ENCODE measurements at regions not wholly inside any gene's neighbourhood (a gene's known extent, or its start where the extent isn't known, plus 50 kb on each side); places are given as distances from the start of the nearest gene placed in this dataset.
"Not testable (repeated sequence)": the region's sequence is repeated elsewhere in the genome, so short reads cannot be mapped to it uniquely, and the experiment has no call there.

GRCh38 chr5:98391921-98392625 is 381.4 kb upstream of the RGMB start:
- no peak for DNase-seq

DNA sequence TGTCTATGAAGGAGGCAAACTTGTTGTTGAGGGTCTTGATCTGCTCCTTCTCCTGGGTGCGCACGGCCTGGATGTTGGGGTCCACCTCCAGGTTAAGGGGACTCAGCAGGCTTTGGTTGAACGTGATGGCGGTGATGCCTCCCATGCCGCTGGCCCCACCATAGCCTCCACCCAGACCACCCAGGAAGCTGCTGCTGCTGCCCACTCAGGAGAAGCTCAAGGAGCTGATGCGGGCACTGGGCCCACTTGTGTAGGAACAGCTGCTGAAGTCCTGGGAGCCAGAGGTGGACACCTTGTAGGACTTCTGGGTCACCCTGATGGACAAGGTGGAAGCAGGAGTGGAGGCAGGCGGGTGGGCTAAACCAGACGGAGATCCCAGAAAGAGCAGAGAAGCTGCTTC is 380.3 kb upstream of the RGMB start:
- not testable (repeated sequence) for DNase-seq

DNA sequence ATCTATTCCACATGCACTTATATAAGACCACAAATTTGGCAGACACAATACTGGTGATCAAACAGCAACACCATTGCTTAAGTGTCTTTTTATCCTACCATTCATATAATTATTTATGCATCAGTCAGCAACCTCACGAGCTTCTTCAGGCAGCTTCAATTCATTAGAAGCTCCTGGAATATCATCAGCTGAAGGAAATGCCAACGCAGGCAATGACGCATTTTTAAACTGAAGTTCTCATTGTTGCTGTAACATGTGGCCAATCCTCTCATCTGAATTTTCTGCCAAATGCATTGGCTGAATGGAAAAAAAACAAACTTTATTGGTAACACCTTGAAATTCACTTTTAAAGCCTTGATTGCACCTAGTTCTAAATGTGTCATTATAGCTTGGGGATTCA is 376.4 kb upstream of the RGMB start:
- no peak for DNase-seq

DNA sequence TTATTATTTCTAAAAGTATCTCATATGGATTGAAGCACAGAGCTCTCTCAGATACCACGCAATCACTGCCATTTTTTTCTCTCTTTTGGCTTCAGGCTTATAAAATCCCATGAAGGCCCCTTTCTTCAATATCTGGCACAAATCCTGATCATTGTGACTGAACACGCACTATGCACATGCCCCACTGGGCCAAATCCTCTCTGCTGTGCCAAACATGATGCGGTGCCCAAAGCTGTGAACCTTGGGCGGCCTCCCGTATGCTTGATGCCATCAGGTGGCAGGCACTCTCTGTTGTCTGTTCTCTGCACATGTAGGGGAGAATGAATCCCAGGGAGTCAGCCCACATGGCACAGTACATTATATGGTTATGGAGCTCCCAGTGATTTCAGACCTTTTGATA is 375.0 kb upstream of the RGMB start:
- no peak for DNase-seq

- no peak for DNase-seq
These were observed 371.8 kb upstream of the RGMB start for GRCh38 chr5:98401656-98402055.

- DNase-seq = no peak
These were observed 371.3 kb upstream of the RGMB start for GRCh38 chr5:98402130-98402529.

- DNase-seq = no peak
These were observed 370.3 kb upstream of the RGMB start for GRCh38 chr5:98403131-98403530.

GRCh38 chr5:98414938-98415337 is 358.5 kb upstream of the RGMB start:
- no peak for DNase-seq

DNA sequence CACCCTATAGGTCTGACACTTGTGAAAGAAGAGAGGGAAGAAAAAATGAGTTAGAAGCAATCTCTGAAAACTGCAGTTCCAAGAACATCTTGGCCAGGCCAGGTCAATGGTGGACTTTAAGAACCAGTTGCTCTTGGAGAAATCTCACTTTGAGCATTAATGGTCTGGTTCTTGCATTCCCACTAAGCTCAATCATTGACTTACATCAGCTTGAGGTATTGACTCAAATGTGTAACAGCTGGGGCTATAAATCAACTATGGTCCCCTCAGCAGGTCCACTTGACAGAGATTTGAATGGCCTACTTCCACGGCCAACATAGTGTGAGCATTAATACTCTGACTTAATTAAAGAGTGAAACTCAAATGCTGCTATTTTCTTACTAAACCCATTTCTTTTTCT is 357.8 kb upstream of the RGMB start:
- no peak for DNase-seq

DNA sequence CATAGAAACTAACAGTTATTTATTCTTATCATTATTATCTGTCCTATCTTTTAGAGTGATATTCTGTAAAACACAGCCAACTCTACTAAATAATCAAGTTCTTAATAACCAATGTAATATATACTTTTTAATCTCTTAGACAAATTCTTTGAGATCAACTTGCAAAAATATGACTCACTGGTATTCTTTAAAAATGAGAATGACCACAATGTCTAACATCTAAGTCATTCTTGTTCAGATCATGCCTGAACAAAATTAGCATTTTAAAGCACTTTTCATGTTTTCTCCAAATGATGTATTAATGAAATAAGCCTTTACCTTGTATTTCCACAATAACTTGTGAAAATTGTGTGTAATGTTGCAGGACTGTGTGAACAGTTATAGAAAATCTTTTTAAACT is 356.9 kb upstream of the RGMB start:
- no peak for DNase-seq

DNA sequence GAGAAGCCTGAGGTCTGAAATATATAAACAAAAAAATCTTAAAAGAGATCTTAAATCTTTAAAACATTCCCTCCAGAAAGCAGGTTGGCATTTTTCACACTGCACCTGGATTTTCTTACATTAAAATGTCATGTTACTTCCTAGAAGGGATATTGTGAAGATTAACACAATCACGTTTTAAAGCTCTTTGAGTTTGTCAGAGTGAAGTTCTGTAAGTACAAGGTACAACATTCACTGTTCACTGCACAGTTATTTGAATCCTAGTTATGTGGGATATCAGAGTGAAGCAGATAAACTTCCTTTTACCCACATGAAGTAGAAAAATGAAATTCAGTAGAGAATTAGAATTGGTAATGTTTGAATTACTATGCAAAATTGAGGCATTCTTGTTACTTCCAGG is 353.6 kb upstream of the RGMB start:
- DNase-seq = no peak

DNA sequence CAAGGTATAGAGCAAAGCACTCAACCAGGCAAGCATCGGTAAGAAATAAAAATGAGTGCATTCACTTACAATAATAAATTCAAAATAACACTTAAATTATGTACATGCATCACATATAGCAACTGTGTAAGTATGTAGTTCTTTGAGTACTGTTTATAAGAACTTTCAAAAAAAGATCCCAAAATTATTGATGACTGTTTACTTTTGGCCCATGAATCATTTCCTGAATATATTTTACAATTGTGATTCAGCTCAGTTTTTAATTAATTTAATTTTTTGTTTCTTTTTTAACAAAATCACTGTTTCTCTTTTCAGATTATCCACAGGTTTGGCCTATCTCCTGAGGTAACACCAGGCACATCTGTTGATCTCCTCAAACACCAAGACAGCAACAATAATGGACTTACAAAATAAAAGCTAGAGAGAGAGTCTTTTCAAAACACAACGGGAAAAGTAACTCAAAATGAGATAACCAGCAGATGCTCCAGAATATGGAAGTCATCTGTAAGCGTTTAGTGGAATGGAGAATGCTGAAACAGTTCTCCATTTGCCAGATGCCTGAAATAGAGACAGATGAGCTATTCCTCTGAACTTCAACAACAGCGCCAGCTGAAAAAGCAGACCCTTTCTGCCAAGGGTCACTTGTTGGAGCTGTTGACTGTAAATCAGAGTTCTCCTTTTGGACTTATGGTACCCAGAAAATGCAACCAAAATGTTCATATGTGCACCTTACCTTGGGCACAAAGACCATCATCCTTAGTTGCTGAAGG is 348.6 kb upstream of the RGMB start:
- no peak for DNase-seq

DNA sequence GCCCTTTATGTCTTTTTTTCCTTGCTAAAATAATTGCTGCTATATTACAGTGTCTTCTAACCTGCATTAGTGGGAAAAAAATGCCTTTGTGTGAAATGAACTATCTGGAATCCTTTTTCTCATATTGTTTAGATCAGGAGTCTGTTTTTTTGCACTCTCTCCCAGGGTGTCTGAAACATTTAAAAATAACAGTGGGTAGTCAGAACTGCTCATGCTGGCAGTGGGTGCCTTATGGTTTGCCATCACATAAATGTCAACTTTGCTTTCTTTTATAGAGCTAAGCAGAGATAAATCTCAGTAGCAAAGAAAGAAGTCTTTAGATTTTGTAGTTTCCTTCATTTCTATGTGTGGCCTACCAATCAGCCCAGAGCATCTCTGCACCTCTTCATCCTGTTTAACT is 347.8 kb upstream of the RGMB start:
- DNase-seq = no peak

- no peak for DNase-seq
These were observed 344.7 kb upstream of the RGMB start for GRCh38 chr5:98428806-98429205.

GRCh38 chr5:98432378-98432777 is 341.1 kb upstream of the RGMB start:
- no peak for DNase-seq

DNA sequence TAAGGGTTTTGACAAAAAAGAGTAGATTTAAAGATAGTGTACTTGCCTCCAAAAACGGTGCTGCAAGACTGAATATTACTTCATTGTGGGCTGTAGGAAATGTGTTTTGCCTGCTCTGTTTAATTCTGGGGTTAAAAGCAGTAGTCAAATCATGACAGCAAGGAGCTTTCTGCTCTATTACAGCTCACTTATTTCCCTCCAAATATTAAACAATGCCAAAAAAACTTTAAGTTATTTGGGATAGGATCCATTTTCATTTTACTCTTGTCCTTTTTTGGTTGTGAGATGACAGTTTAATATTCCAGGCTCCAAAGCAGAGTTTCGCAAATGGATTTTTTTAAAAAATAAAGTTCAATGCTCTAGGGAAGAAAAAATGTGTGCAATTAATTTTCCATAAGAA is 340.4 kb upstream of the RGMB start:
- no peak for DNase-seq

DNA sequence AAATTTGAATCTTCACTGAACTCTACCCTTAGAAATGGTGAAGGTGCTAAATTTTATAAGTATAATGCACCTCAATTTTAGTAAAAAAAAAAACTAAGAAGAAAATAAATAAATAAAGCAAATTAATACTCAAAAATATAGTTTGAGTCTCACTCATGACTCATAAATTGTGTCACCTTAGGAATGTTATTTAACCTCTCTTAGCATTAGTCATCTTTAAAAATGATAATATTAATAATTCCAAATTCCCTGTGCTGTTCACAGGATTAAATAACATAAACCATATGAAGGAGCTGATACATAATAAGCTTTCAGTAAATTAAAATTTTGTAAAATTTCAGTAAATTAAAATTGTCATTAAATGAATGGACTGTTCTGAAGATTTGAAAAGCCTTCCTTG is 339.8 kb upstream of the RGMB start:
- no peak for DNase-seq

GRCh38 chr5:98436667-98437066 is 336.8 kb upstream of the RGMB start:
- DNase-seq = no peak

DNA sequence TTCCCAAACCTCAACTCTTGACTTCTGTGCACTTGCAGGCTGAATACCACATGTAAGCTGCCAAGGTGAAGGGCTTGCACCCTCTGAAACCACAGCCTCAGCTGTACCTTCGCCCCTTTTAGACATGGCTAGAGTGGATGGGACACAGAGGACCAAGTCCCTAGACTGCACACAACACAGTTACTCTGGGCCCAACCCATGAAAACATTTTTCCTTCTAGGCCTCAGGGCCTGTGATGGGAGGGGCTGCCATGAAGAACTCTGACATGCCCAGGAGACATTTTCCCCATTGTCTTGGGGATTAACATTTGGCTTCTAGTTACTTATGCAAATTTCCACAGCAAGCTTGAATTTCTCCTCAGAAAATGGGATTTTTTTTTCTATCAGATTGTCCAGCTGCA is 331.0 kb upstream of the RGMB start:
- no peak for DNase-seq

DNA sequence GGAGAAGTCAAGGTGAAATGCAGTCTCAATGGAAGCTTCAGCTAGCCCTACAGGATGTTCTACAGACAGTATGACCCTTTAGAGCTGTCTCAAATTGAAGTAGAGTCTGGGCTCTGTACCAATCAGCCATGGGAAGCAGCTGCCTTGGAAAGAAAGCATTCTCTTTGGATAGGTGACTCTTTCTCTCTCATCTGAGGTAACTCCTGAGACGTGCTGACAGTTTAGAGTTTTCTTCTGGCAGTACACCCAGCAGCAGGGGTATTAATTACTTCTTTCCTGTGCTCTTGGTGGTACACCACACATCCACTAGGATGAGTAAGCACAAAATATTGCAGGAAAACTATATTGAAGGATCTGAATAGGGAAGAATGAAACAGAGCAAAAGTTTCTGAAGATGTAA is 329.6 kb upstream of the RGMB start:
- DNase-seq = no peak

- no peak for DNase-seq
These were observed 320.2 kb upstream of the RGMB start for GRCh38 chr5:98453296-98453695.

DNA sequence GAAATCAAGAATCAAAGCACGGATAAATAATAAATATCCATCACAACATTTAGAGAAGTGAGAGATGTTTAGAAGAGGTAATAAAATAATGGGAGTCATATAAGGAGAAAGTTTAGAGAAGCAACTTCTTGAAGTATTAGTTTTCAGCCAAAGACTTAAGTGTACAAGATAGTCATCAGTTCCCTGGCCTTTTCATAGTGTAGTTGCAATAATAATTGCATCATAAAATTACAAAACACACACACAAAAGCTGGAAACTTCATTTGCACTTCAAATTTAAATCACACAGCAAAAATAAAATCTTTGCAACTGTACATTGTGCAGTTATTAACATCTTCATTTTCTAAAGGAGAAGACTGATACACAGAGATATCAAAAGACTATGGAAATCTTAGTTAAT is 319.1 kb upstream of the RGMB start:
- no peak for DNase-seq

DNA sequence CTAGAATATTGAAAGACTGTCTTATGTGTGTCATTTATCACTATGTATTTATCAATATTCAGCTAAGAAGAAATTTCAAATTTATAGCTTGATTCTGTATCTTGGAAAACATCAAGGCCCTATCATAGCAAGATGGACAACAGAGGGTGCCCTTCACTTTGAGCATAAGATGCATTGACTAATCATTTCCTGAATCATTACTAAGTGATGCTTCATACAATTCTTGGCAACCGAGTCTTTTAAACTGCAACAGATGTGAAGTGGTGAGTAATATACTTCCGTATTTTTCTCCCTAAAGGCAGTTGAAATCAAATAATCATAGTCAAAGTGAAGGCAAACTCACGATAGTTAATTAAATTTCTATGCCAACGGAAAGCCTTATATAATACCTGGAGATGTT is 318.6 kb upstream of the RGMB start:
- no peak for DNase-seq

DNA sequence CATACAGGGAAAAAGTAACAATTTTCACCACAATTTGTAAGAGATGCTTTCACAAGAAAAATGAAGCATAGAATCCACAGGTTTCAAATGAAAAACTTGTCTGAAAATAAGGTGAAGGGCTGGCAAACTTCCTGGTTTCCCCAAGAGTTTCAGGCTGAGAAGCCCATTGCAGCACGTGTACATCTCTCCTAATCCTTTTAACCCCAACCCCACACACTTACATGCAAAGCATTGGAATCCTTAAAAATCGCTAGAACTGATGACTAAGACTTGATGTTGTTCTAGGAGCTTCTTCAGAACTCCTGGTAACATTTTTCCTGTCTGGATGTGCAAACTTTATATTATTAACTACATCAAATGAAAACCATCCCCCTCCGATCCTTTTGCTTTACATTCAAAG is 317.8 kb upstream of the RGMB start:
- DNase-seq = no peak

Measured in right kidney (tissue), 1 donor.